Neutrophil (primary cell): ENCODE measurements at regions not wholly inside any gene's neighbourhood (a gene's known extent, or its start where the extent isn't known, plus 50 kb on each side); places are given as distances from the start of the nearest gene placed in this dataset.

Experiments used
- H3K27ac ChIP-seq: fragments of 200-600 bp; sonication (generic); 2 replicates; pipeline ENCODE4 v1.5.1; 2016; ENCODE audit warnings: mild to moderate bottlenecking, moderate library complexity
- H3K27me3 ChIP-seq: fragments of 200-600 bp; sonication (generic); 2 replicates; pipeline ENCODE4 v1.6.0; 2016; ENCODE audit warnings: mild to moderate bottlenecking
- H3K36me3 ChIP-seq: fragments of 200-600 bp; sonication (generic); 2 replicates; pipeline ENCODE4 v1.5.1; 2017
- H3K4me1 ChIP-seq, 2 experiments: fragments of 200-600 bp in 1 of 2; sonication (generic) in 1 of 2; 1 replicate in 1 of 2; 2 replicates in 1 of 2; pipeline versions ENCODE4 v1.5.1 to v1.6.1; 2013 to 2016; ENCODE audit warnings: low read depth in 1 of 2, low read length in 1 of 2, mild to moderate bottlenecking in 1 of 2, moderate library complexity in 1 of 2; ENCODE audit not compliant: control insufficient read depth in 1 of 2, insufficient read depth in 1 of 2
- H3K4me3 ChIP-seq, 2 experiments: fragments of 200-600 bp in 1 of 2; sonication (generic) in 1 of 2; 1 replicate in 1 of 2; 2 replicates in 1 of 2; pipeline ENCODE4 v1.5.1; 2013 to 2016; ENCODE audit warnings: low read depth in 1 of 2, low read length in 1 of 2, mild to moderate bottlenecking in 1 of 2, moderate library complexity in 1 of 2
- H3K9me3 ChIP-seq: fragments of 200-600 bp; sonication (generic); 2 replicates; pipeline ENCODE4 v1.5.1; 2016
- CTCF ChIP-seq: fragments of 200-600 bp; sonication (generic); IDR thresholded peaks from 2 replicates; pipeline ENCODE4 v1.5.1; 2016; ENCODE audit warnings: antibody characterized with exemption

GRCh38 chr5:163569284-163569683 is 63.9 kb downstream of the MAT2B start:
- H3K27me3 ChIP-seq = peaks cover 65% of the 10 kb centered on the region
- no peak overlapping the region for H3K4me3 ChIP-seq
- peaks cover 0 to 5% of the 10 kb centered on the region in 2 experiments for H3K4me1 ChIP-seq
- H3K9me3 ChIP-seq = no peaks in the 10 kb centered on the region
- no peak overlapping the region for H3K27ac ChIP-seq
- TF ChIP-seq CTCF = no peak
- no peaks in the 10 kb centered on the region for H3K36me3 ChIP-seq

GRCh38 chr5:163571744-163572143 is 66.3 kb downstream of the MAT2B start:
- H3K9me3 ChIP-seq = no peaks in the 10 kb centered on the region

GRCh38 chr5:163574472-163575440 is 69.3 kb downstream of the MAT2B start:
- no peak for TF ChIP-seq CTCF
- Histone ChIP-seq H3K27ac (no peak overlapping the region), H3K27me3 (peaks cover 10% of the 10 kb centered on the region), H3K36me3 (no peaks in the 10 kb centered on the region), H3K4me1 (no peaks in the 10 kb centered on the region), H3K4me3 (no peak overlapping the region), H3K9me3 (no peaks in the 10 kb centered on the region)

More at GRCh38 chr5:163571744-163572143, 66.3 kb downstream of the MAT2B start:
- Histone ChIP-seq H3K27me3 (peaks cover 40% of the 10 kb centered on the region), H3K4me1 (no peaks in the 10 kb centered on the region), H3K4me3 (no peak overlapping the region), H3K36me3 (no peaks in the 10 kb centered on the region), H3K27ac (no peak overlapping the region)
- no peak for TF ChIP-seq CTCF

GRCh38 chr5:163578652-163579051 is 73.2 kb downstream of the MAT2B start:
- no peaks in the 10 kb centered on the region for H3K36me3 ChIP-seq
- no peak overlapping the region for H3K4me3 ChIP-seq
- no peak for TF ChIP-seq CTCF
- no peaks in the 10 kb centered on the region for H3K27me3 ChIP-seq
- H3K4me1 ChIP-seq = no peaks in the 10 kb centered on the region
- H3K9me3 ChIP-seq = no peaks in the 10 kb centered on the region
- H3K27ac ChIP-seq = no peak overlapping the region

- Histone ChIP-seq H3K4me1 (no peaks in the 10 kb centered on the region), H3K27me3 (no peaks in the 10 kb centered on the region), H3K4me3 (no peak overlapping the region), H3K9me3 (no peaks in the 10 kb centered on the region), H3K36me3 (no peaks in the 10 kb centered on the region), H3K27ac (no peak overlapping the region)
- TF ChIP-seq CTCF = no peak
Observed at GRCh38 chr5:163579729-163580128, 74.3 kb downstream of the MAT2B start.
